ENCODE measurements at regions not wholly inside any gene's neighbourhood (a gene's known extent, or its start where the extent isn't known, plus 50 kb on each side); places are given as distances from the start of the nearest gene placed in this dataset.

GRCh38 chr1:193322211-193322610 is 135.8 kb upstream of the B3GALT2 start:
- Histone ChIP-seq H3K9me3 (ENCODE audit: control insufficient read depth, insufficient read depth, low read length) (peaks cover 4% of the 10 kb centered on the region; the same call in 1 of the 2 replicates), H3K36me3 (ENCODE audit: insufficient read depth, low read length) (no peaks in the 10 kb centered on the region), H3K9ac (ENCODE audit: low read depth, low read length) (no peak overlapping the region), H3K4me1 (ENCODE audit: insufficient read depth, low read length) (no peaks in the 10 kb centered on the region; the same call in 1 of the 2 replicates)

DNA sequence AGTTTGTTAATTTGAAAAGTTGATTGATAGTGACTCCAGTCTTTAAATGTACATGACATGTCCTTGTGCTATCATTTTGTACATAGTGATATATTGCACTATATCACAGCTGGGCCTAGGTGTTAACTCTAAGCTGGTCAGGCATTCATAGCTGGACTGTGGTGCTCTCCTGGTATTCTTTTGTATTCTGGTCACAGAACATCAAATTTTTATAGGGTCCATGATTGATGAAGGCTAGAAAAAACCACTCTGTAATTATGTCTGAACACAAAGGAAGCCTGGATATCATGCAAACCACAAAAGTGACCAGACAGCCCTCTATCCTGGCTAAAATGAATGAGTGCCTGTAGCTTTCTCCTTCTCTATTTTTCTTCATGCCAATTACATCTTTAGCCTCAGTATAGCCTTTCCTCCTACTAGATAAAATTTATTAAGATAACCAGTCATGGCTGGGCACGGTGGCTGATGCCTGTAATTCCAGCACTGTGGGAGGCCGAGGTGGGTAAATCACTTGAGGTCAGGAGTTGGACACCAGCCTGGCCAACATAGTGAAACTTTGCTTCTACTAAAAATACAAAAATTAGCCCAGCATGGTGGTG is 134.9 kb upstream of the B3GALT2 start:
- Histone ChIP-seq H3K9me3 (ENCODE audit: control insufficient read depth, insufficient read depth, low read length) (peaks cover 4% of the 10 kb centered on the region; the same call in 1 of the 2 replicates), H3K4me1 (ENCODE audit: insufficient read depth, low read length) (no peaks in the 10 kb centered on the region; the same call in 1 of the 2 replicates), H3K9ac (ENCODE audit: low read depth, low read length) (no peak overlapping the region), H3K36me3 (ENCODE audit: insufficient read depth, low read length) (no peaks in the 10 kb centered on the region)

DNA sequence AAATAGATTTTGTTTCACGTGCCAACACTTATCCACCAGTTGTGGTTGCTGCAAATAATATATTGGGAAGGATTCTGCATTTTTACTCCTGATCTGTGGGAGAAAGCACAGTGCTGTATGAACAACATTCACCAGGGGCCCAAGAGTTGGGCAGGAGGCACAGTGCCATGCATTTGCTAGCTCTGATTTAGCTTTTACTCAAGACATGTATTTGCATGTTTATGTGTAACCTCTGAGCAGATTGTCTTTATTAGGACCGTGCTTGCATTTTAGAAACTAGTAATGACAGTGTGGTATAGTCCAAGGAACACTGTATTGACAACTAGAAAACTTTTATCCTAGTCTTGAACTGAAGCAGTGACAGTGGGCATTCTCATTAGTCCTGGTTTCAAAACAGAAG is 133.9 kb upstream of the B3GALT2 start:
- H3K9ac ChIP-seq (ENCODE audit: low read depth, low read length), result no peak overlapping the region

DNA sequence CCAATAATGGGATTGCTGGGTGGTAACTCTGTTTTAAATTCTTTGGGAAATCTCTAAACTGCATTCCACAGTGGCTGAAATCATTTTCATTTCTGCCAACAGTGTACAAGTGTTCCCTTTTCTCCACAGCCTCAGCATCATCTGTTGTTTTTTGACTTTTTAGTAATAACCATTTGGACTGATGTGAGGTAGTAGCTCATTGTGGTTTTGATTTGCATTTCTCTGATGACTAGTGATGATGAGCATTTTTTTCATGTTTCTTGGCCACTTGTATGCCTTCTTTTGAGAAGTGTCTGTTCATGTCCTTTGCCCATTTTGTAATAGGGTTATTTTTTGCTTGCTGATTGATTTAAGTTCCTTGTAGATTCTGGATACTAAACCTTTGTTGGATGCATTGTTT is 131.9 kb upstream of the B3GALT2 start:
- no peaks in the 10 kb centered on the region for H3K36me3 ChIP-seq (ENCODE audit: insufficient read depth, low read length)
- H3K4me1 ChIP-seq (ENCODE audit: insufficient read depth, low read length), result no peaks in the 10 kb centered on the region; the same call in 1 of the 2 replicates
- H3K9me3 ChIP-seq (ENCODE audit: control insufficient read depth, insufficient read depth, low read length), result peaks cover 4% of the 10 kb centered on the region; the same call in 1 of the 2 replicates
- no peak overlapping the region for H3K9ac ChIP-seq (ENCODE audit: low read depth, low read length)

More for the DNA sequence above, 133.9 kb upstream of the B3GALT2 start:
- H3K36me3 ChIP-seq (ENCODE audit: insufficient read depth, low read length), result no peaks in the 10 kb centered on the region
- peaks cover 4% of the 10 kb centered on the region; the same call in 1 of the 2 replicates for H3K9me3 ChIP-seq (ENCODE audit: control insufficient read depth, insufficient read depth, low read length)
- H3K4me1 ChIP-seq (ENCODE audit: insufficient read depth, low read length), result no peaks in the 10 kb centered on the region; the same call in 1 of the 2 replicates

DNA sequence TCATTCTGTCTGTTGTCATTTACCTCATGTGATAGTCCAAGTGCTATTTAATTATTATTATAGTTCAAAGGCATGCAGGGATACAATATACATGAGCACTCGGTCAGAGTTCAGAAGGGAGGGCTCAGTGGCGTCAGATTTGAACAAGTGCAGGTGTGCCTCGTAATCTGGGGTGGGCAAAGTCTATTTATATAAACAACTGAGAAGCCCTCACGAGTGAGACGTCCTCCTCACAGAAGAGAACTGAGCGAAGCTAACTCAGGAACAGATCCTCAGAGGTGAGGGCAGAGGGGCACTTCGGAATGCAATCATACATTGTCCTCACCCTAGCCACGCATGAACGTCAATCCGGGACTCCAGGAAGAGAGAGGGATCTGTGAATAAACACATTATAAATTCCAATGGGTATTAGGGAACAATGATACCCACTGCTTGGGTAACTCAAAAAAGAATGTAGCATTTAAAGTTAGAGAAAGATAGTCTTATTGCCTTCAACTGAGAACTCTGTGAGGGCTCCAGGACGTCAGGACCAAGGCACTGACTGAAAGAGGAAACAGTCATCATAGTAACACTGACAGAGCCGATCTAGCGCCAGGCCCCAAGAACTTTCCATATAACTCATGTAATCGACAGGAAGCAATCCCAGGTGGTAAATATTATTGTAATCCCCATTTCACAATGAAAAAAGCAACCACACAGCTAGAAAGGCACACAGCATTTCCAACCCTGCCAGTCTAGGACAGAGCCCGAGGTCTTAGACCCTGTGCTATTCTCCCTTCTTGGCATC is 127.1 kb upstream of the B3GALT2 start:
- no peaks in the 10 kb centered on the region for H3K4me1 ChIP-seq (ENCODE audit: insufficient read depth, low read length)
- H3K9ac ChIP-seq (ENCODE audit: low read depth, low read length), result no peak overlapping the region
- H3K9me3 ChIP-seq (ENCODE audit: control insufficient read depth, insufficient read depth, low read length), result peaks cover 4% of the 10 kb centered on the region; the same call in 1 of the 2 replicates
- no peaks in the 10 kb centered on the region for H3K36me3 ChIP-seq (ENCODE audit: insufficient read depth, low read length)

DNA sequence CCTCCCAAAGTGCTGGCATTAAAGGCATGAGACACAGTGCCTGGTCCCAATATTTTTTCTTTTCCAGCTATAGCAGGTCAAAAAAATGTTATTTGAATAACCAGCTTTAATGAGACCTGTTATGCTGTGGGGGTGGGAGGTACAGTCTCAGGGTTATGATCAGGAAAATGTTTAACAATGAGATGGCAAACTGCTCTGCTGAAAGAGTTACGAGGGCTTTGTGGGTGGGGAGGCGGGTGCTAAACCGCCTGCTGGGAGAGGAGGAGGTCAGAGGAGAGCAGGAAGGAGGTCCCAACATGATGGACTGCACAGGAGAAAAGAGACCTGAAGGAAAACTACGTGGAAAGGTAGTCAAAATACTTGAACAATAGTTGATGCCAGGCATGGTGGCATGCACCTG is 126.0 kb upstream of the B3GALT2 start:
- Histone ChIP-seq H3K4me1 (ENCODE audit: insufficient read depth, low read length) (no peaks in the 10 kb centered on the region), H3K9me3 (ENCODE audit: control insufficient read depth, insufficient read depth, low read length) (no peaks in the 10 kb centered on the region), H3K9ac (ENCODE audit: low read depth, low read length) (no peak overlapping the region), H3K36me3 (ENCODE audit: insufficient read depth, low read length) (no peaks in the 10 kb centered on the region)

- Histone ChIP-seq H3K9ac (ENCODE audit: low read depth, low read length) (no peak overlapping the region), H3K9me3 (ENCODE audit: control insufficient read depth, insufficient read depth, low read length) (no peaks in the 10 kb centered on the region), H3K36me3 (ENCODE audit: insufficient read depth, low read length) (no peaks in the 10 kb centered on the region), H3K4me1 (ENCODE audit: insufficient read depth, low read length) (no peaks in the 10 kb centered on the region)
Observed at GRCh38 chr1:193311226-193311948, 125.0 kb upstream of the B3GALT2 start.

- Histone ChIP-seq H3K36me3 (ENCODE audit: insufficient read depth, low read length) (no peaks in the 10 kb centered on the region), H3K4me1 (ENCODE audit: insufficient read depth, low read length) (no peaks in the 10 kb centered on the region), H3K9ac (ENCODE audit: low read depth, low read length) (no peak overlapping the region), H3K9me3 (ENCODE audit: control insufficient read depth, insufficient read depth, low read length) (no peaks in the 10 kb centered on the region)
Observed at GRCh38 chr1:193310564-193310963, 124.2 kb upstream of the B3GALT2 start.

GRCh38 chr1:193309936-193310475 is 123.6 kb upstream of the B3GALT2 start:
- H3K4me1 ChIP-seq (ENCODE audit: insufficient read depth, low read length), result no peaks in the 10 kb centered on the region
- no peaks in the 10 kb centered on the region for H3K36me3 ChIP-seq (ENCODE audit: insufficient read depth, low read length)
- no peak overlapping the region for H3K9ac ChIP-seq (ENCODE audit: low read depth, low read length)
- H3K9me3 ChIP-seq (ENCODE audit: control insufficient read depth, insufficient read depth, low read length), result no peaks in the 10 kb centered on the region

DNA sequence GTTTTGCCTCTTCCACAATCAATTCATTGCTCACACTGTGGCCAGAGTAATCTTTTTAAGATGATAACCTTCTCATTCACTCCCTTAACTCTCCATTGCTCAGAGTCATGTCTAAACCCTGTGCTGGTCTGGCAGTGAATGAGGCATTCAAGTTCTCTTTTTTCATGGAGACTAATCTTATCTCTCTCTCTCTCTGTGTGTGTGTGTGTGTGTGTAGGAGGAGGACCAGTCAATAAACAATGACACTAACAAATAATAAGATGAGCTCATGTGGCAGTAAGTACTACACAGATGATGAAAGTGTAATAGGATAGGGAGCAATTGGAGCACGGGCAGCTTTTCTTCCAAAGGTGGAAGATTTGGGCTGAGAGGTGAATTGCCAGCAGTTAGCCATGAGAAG is 122.0 kb upstream of the B3GALT2 start:
- no peak overlapping the region for H3K9ac ChIP-seq (ENCODE audit: low read depth, low read length)

DNA sequence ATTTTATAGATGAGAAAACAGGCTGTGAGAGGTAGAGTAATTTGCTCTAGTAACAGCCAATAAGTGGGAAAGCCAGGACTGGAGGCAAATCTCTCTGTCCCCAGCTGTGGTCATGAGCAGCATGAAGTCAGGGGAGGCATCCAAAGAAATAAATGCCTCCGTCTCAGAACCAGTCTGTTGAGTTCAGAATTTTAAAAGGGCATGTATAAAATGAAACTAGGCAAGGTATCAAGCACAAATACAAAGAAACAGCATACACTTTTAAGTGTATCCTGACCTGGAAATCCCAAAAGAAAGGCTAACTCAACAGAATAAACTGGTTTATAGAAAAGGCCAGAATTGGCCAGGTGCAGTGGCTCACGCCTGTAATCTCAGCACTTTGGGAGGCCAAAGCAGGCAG is 120.0 kb upstream of the B3GALT2 start:
- no peaks in the 10 kb centered on the region for H3K4me1 ChIP-seq (ENCODE audit: insufficient read depth, low read length)
- no peaks in the 10 kb centered on the region for H3K36me3 ChIP-seq (ENCODE audit: insufficient read depth, low read length)
- no peak overlapping the region for H3K9ac ChIP-seq (ENCODE audit: low read depth, low read length)
- no peaks in the 10 kb centered on the region for H3K9me3 ChIP-seq (ENCODE audit: control insufficient read depth, insufficient read depth, low read length)

More for the DNA sequence above, 122.0 kb upstream of the B3GALT2 start:
- Histone ChIP-seq H3K4me1 (ENCODE audit: insufficient read depth, low read length) (no peaks in the 10 kb centered on the region), H3K9me3 (ENCODE audit: control insufficient read depth, insufficient read depth, low read length) (no peaks in the 10 kb centered on the region), H3K36me3 (ENCODE audit: insufficient read depth, low read length) (no peaks in the 10 kb centered on the region)
